NCI-H128 (cell line): ENCODE measurements at regions not wholly inside any gene's neighbourhood (a gene's known extent, or its start where the extent isn't known, plus 50 kb on each side); places are given as distances from the start of the nearest gene placed in this dataset.

Source experiments
- DNase-seq: peaks from one replicate; lab custom pipeline; 2025; ENCODE audit not compliant: unreplicated experiment; lab: John Stamatoyannopoulos, UW

DNA sequence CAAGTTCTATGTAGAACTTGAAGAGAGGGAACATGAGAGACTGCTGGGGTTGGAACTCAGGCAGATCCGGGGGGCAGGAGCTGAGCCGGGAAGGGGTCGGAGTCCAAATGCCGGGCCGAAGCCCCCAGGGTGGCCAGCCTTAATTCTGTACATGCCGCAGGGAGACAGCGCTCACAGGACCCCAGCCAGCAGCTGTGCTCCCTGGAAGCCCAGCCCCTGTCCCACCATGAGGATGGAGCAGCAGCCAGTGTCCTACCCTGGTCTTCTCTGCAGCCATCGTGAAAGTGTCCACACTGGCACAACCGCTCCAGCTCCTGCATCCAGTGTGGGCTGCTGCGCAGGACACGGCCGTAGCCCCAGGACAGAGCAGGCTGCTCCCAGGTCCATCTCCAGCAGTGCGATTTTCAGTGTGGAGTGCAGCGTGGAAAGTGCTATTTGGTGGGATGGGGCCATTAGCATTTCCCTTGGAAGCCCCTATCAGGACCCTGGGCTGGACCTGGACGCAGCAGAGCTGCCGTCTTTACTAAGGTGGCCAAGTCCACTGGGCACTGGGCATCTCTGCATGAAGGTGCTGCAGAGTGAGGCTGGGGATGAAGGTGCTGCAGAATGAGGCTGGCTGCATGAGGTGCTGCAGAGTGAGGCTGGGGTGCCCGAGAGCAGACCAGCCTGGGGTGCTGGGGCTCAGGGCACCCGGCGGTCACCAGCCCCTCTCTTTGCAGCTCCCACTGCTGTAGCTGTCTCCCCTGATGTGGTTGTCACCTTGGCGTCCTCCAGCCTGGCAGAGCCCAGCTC lies 737.4 kb downstream of the BRD1 start:
- DNase-seq: no peak

DNA sequence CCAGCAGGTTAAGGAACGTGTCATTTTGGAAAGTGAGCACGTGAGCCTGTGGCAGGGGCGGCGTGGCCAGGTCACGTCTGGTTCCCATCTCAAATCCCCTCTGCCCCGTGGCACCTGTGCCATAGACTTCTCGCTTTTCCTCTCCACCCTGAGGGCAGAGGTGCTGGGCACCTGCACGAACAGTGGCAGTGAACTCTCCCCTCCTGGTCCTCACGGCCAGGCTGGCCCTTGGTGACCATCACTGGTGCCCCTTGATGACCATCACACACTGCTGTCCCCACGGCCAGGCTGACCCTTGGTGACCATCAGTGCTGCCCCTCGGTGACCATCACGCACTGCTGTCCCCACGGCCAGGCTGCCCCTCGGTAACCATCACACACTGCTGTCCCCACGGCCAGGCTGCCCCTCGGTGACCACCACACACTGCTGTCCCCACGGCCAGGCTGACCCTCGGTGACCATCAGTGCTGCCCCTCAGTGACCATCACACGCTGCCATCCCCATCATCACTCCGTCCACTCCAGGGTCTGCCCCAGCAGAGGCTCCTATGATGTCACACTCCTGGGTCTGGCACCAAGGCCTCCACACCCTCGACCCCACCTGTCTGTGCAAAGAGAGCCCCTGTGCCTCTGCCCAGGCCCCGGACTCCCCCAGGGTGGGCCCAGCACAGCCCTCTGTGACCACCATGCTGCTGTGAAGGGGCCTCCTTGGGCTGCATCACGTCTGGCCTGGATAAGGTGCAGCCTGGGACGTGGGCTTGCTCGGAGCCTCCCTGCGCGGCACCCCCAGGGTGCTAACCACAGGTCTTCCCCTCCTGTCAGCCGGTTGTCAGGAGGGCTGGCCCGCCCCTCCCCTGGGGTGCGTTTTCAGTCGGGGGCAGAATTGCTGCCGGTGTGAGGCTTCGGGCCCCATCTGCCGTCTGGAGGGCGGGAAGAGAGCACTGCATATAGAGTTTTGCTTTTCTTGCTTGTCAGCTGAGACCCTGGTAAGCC lies 738.6 kb downstream of the BRD1 start:
- DNase-seq: no peak

DNA sequence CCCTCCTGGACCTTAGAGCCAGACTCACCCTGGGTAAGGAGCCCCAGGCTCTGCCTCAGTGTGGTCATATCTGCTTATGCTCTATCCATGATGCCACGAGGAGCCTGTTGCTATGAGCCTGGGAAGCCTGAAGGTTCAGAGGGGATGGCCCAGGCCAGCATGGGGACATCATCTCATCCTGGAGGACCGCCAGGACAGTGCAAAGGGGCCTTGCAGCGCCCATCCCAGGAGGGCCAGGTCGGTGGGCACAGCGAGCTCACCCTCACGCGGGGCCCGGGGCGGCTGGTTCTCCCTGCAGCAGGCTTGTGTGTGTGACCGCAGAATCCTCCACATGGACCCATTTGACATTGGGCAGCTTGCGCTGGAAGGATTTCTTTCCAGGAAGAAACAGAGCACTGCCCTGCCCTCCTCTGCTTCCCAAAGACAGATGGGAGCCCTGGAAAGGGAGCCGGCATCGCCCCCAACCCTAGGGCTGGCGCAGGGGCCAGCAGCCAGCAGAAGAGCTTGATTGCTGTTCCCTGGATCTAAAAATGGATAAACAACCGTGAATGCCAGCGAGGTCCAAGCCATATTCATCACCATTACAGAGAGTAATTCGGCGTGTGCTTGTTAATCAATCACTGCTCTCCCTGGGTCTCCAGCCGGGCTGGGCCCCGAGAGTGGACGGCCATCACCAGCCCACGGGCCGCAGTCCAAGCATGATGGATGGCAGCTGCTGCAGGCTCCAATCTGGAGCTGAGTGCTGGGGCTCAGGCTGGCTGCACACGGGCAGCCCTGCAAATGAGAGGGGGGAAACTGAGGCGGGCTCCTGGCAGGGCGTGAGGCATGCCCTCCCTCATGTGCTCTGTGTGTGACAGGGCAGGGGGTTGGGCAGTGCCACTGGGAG lies 739.7 kb downstream of the BRD1 start:
- DNase-seq: no peak

DNA sequence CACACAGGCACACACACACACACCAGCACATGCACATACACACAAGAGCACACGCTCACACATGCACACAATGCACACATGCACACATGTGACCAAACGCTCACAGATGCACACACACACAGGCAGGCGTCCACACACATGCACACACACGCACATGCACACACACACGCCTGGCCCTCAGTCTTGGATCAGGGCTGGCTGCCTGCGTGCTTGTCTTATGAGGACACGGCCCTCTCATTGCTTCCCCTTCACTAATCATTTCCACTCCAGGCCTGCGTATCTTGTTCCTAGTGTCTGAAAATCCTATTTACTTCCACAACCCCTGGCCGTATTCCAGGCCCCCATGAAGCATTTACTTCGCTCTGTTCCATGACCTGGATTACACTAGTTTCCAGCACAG lies 740.5 kb downstream of the BRD1 start:
- DNase-seq: no peak

DNA sequence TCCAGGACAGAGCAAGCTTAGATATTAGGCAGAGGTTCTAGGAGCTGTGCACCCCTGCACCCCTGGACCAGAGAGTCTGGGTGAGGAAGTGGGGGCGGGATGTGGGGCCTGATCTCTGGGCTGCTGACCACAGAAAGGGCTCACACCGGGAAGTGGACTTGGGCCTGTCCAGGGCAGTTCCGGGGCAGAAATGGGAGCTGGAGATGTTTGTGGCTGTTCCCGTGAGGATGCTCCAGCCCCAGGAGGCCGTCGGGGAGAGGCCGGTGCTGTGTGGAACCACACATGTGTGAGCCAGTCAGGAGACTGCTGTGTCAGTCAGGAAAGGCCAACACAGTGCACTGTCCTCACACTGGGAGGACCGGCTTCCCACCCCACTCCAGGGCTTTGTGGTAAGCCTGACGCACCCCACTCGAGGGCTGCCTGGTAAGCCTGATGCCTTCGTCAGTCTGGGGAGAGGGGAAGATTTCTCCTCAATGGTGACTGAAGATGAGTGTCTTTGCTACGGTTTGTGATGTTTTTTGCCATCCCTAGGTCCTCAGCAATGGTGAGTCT lies 741.0 kb downstream of the BRD1 start:
- no peak for DNase-seq

DNA sequence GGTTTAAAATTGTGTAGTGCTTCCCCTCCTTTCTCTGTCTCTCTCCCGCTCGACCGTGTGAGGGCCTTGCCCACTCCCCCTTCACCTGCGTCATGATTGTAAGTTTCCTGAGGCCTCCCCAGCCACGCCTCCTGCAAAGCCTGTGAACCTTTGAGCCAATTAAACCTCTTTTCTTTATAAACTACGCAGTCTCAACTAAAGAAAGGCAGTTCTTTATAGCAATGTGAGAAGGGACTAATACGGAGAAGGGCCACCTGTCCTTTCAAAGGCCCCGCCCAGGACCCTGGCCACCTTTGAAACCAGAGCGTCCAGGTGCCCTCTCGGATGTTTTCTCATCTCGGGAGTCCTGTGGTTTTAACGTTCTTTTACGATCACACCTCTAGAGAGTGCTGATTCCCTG lies 741.5 kb downstream of the BRD1 start:
- no peak for DNase-seq

DNA sequence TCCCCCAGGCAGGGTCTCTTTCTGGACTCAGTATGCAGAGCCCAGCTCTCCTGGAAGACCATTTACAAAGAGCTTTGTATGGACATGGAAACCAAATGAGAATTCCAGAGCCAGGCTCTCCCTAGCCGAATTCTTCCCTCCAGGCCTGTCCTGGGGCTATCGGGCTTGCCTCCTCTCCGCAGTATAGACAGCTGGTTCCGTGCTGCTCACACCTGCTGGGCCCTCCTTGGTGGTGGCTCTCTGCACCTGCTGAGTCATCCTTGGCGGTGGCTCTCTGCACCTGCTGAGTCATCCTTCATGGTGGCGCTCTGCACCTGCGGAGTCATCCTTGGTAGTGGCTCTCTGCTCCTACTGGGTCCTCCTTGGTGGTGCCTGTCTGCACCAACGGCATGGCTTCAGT lies 743.5 kb downstream of the BRD1 start:
- DNase-seq: no peak

DNA sequence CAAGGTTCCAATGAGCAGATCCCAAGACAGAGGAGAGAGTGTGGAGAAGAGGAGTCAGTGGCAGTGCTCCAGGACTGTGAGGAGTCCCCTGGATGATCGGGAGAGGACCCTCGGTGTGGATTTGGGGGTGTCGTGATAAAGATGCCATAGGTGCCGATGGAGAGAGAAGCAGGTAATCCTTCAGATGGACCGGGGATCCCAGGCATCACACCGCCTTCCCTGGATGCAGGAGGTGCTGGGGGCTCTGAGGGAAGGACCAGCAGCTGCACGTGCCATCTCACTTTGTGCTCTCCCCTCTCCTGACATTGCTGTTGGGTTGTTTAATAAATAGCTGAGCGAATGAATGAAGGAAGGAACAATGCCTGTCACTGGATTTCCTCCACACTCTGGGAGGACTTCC lies 744.1 kb downstream of the BRD1 start:
- no peak for DNase-seq

DNA sequence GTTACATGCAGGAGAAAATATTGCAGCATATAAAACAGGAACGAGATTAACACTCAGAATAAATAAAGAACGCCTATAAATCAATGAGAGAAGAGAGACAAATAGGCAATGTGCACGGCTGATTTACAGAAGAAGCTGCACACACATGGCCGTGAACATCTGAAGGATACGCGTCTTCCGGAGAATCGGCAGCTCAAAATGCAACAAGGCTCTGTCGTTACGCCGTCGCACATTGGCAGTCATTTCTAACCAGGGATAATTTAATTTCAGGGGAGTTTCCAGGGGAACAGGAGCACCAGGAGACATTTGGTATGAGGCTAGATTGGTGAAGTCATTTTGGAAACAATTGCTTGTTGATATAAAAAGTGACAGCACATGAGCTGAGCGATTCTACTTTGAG lies 745.2 kb downstream of the BRD1 start:
- no peak for DNase-seq

DNA sequence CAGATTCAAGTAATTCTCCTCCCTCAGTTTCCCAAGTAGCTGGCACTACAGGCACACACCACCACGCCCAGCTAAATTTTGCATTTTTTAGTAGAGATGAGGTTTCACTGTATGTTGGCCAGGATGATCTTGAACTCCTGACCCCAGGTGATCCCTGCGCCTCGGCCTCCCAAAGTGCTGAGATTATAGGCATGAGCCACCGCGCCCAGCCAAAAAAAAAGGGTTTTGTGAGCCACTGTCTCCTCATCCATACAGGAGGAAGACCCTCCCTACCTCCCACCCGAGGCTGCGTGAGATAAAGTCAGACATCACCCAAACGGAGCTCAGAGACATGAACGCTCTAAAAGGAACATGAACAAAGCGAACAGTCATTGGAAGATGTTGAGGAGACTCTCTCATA lies 745.7 kb downstream of the BRD1 start:
- no peak for DNase-seq

DNA sequence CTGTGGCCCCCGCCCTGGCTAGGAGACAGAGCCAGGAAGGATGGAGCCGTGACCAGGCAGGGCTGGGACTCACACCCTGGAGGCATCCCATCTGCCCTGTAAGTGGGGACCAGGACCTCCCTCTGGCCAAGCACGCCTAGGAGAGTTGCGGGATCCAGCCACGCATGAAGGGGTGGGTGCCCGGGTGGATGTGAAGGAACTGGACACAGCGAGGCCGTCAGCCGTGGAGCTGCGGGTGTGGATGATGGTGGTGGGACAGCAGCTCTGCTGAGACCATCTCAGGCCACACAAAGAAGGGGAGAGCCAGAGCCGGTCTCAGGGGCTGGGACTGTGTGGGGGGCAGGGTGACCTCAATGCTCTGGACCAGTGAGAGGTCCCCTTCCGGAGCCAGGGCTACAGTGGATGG lies 746.4 kb downstream of the BRD1 start:
- DNase-seq: no peak

DNA sequence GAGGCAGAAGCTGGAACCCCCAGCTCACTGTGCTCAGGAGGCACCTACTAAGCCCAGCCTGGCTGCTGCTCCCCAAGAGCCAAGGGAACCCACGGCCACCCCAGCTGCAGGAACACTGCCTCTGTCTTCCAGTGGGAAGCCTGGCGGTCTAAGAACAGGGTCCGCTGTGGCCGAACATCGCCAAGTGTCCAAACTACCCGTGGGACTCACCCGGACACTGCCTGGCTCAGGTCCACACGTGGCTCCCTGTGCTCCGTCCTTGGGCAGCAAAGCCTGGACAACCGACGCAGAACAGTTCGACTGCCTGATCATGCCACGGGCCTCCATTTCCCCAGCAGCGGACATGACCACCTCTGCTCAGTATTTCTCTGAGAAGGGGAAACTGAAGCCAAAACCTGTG lies 747.0 kb downstream of the BRD1 start:
- DNase-seq: no peak

DNA sequence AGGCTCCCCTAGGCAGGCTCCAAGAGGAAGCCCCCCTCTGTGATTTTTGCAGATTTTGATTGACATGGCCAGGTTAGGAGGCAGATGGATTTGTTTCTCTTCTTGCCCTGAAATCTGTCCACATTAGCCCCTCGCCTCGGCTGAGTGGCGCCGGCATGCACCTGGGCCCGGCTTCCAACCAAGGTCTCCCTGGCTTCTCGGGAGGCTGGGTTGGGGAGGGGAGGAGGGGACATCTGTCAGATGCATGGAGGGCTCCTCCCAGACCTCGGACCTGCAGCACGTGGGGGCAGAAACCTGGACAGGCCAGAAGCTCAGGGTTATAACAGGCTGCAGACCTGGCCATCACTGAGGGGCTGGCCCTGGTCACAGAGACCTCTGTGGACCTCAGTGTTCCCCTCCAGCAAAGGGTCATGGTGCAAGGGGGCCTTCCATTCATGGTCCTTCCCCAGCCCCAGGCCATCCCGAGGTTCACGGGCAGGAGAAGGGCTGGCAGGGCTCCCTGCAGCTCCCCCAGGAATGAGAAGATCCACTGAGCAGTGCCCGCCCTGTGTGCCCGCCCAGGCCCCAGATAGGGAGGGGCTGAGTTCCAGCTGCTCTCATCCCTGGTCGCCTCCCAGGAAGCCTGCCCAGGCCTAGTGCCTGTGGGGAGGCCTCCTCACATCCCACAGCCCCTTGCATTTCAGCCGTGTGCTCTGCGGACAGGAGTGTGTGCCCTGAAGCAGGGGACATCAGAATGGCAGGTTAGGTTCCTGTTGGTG lies 747.8 kb downstream of the BRD1 start:
- DNase-seq: no peak

DNA sequence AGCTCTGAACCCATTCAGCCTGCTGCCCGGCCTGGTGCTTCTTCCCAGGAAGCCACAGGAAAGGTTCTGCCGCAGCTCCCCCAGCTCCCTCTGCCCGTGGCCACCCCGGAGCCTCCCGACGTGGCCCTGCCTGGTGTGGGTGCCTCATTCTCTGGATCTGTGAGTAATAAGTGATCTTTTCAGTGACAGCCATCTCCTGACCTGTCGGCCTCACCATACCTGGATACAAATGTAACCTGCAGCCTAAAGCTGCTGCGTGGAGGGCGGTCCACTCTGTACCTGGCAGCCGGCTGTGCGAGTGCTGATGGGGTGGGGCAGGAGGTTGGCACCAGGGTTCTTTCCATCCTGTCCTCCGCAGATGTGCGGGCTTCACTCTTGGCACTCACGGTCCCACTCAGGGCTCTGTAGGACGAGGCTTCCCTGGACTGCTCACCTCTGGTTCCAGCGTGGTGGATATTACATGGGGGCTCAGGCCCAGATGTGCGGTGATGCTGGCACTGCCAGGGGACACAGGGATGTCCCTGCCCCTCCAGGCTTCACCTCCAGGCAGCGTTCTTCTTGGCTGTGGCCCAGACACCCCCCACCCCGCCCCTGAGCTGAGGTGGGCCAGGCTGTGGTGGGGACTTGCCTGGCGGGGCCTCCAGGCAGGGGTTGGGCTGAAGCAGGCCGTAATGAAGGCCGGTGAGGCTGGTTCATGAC lies 748.5 kb downstream of the BRD1 start:
- no peak for DNase-seq

DNA sequence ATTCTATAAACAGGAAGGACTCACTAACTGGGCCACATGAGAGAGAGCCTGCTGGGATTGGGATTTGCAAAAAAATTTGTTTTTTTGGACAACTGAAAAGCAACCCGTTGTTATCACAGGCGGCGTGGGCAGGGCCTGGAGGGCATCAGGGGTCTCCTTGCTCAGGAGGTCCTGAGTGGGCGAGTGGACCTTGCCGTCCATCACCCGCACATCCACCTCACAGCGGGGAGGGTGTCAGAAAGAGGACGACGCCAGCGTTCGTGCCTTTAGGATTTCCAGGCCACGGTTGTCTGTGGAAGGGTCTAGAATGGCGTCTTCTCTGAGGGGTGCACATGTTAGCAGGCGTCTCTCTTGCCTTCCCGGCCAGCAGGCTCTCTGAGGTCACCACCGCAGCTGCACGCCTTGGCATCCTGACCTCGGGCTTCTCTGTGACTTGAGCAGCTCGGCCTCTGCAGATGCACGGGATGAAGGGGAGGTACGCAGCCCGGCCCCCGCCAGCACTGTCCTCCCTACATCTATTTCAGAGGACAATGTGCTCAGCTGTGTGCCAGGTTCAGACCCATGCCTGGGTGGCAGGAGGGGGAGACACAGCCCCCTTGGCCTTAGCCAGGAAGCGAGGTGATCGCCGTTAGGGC lies 749.5 kb downstream of the BRD1 start:
- no peak for DNase-seq

DNA sequence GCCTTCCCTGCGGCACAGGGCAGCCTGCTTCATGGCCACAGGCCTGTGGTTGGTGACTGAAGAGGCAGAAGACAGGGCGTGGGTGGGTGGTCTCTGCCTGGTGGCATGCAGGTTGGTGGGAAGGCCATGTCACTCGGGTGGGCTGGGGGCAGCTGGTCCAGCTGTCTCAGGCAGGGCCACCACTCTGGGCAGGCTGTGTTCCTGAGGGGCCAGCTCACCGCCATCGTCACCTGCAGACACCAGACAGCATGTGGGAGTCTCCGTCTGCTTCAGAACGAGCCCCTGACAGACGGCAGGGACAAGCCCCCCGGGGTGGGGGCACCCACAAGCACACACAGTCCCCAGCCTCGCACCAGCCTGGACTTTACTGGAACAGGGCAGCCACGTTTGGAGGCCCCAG lies 750.1 kb downstream of the BRD1 start:
- no peak for DNase-seq

DNA sequence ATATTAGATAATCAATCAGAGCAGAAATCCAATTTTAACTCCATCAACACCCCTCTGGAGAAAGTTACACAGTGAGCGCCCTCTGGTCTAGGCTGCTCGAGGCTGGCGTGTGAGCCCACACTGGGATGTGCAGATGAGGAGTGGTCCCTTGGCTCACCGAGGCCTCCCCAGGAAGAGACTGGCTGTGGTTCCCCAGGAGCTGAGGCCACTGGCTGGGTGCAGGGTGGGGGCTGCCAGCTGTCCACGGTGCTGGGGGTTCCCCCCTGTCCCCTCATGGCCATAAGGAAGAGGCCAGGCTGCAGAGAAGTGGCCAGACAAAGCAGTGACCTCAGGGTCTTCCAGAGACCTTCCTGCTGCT lies 750.7 kb downstream of the BRD1 start:
- DNase-seq: no peak

DNA sequence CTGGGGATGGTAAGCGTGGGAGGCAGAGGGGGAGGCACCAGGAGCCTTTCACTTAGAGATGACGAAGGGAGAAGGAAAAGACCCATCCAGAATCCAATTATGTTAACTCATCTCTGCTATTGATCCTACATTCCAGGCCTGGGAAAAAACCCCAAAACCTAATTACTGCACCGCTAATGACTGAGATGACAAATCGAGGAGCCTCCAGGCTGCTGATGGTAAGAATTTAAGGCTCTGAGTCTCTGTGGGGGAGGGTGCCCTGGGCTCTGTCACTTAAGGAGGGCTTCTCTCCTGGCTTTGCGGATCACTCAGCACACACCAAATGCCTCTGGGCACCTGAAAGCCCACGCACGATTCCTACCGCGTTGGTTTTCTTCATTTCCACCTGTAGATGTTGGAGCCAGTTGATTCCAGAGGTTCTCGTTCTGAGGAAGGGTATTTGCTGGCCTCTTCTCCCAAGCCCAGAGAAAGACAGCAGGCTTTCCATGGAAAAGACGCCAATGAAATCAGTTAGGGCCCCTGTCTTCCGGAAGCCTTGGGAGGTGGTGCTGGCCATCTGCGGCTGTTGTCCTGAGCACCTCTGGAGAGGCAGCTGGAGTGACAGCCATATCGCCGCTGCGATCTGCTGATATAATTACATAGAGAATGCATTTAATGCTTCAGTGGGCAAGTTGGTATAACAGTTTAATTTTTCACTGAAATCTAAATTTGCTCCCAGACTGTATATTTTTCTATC lies 751.2 kb downstream of the BRD1 start:
- no peak for DNase-seq

DNA sequence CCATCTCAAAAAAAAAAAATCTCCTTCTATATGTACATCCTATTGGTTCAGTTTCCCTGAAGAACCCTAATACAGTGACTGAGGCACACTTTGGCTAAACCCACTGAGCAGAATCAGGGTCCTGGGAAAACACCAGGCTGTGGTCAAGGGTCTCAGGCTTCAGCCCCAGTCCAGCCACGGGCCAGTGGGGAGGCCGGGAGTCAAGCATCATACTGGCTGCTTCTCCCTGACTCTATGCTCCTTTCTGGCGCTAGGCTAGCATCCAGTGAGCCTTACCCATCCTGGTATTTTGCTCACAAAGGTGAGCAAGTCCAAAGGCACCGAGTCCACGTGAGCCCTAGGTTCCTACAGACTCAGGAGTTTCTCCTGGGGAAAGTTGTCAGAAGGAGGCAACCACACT lies 752.5 kb downstream of the BRD1 start:
- no peak for DNase-seq
